GM23248 (cell line): ENCODE measurements at regions not wholly inside any gene's neighbourhood (a gene's known extent, or its start where the extent isn't known, plus 50 kb on each side); places are given as distances from the start of the nearest gene placed in this dataset.

Source experiments
- DNase-seq: peaks from one replicate; pipeline ENCODE4 v3.0.0-alpha.2; 2015
- H2AFZ ChIP-seq: fragments of 200-600 bp; sonication (generic); 2 replicates; pipeline ENCODE4 v1.6.1; 2016; ENCODE audit warnings: antibody characterized with exemption
- H3F3A ChIP-seq: fragments of 200-600 bp; sonication (generic); 2 replicates; pipeline ENCODE4 v1.6.1; 2016; ENCODE audit warnings: mild to moderate bottlenecking, antibody characterized with exemption, mixed run types; ENCODE audit not compliant: insufficient read depth
- H3K27ac ChIP-seq: fragments of 200-600 bp; sonication (generic); 2 replicates; pipeline ENCODE4 v1.5.1; 2016; ENCODE audit warnings: mild to moderate bottlenecking
- H3K27me3 ChIP-seq: fragments of 200-600 bp; sonication (generic); replicated peaks from 2 replicates; pipeline ENCODE4 v1.6.1; 2016; ENCODE audit warnings: mild to moderate bottlenecking; ENCODE audit not compliant: insufficient read depth
- H3K36me3 ChIP-seq: fragments of 200-600 bp; sonication (generic); 2 replicates; pipeline ENCODE4 v1.6.1; 2016; ENCODE audit warnings: low read depth, mild to moderate bottlenecking
- H3K4me1 ChIP-seq: fragments of 200-600 bp; sonication (generic); 2 replicates; pipeline ENCODE4 v1.6.1; 2016; ENCODE audit warnings: mild to moderate bottlenecking; ENCODE audit not compliant: insufficient read depth
- H3K4me2 ChIP-seq: fragments of 200-600 bp; sonication (generic); one replicate; pipeline ENCODE4 v1.6.1; 2016; ENCODE audit warnings: mild to moderate bottlenecking; ENCODE audit not compliant: unreplicated experiment
- H3K4me3 ChIP-seq: fragments of 200-600 bp; sonication (generic); 2 replicates; pipeline ENCODE4 v1.5.1; 2016; ENCODE audit warnings: mild to moderate bottlenecking
- H3K79me2 ChIP-seq: fragments of 200-600 bp; sonication (generic); 2 replicates; pipeline ENCODE4 v1.6.1; 2016; ENCODE audit warnings: mild to moderate bottlenecking; ENCODE audit not compliant: insufficient read depth
- H3K9ac ChIP-seq: fragments of 200-600 bp; sonication (generic); 2 replicates; pipeline ENCODE4 v1.6.1; 2016; ENCODE audit warnings: mild to moderate bottlenecking
- H3K9me2 ChIP-seq: fragments of 200-600 bp; sonication (generic); 2 replicates; pipeline ENCODE4 v1.6.1; 2016; ENCODE audit warnings: mixed run types, mild to moderate bottlenecking, moderate library complexity; ENCODE audit not compliant: insufficient read depth
- H3K9me3 ChIP-seq: fragments of 200-600 bp; sonication (generic); one replicate; pipeline ENCODE4 v1.6.1; 2017; ENCODE audit warnings: low read depth
- H4K20me1 ChIP-seq: fragments of 200-600 bp; sonication (generic); 2 replicates; pipeline ENCODE4 v1.6.0; 2016; ENCODE audit not compliant: insufficient read depth
- EZH2 ChIP-seq: fragments of 200-600 bp; sonication (generic); IDR thresholded peaks from 2 replicates; pipeline ENCODE4 v1.6.1; 2018; ENCODE audit warnings: antibody characterized with exemption, mild to moderate bottlenecking; ENCODE audit not compliant: insufficient read depth, poor library complexity, severe bottlenecking
- EZH2phosphoT487 ChIP-seq: fragments of 200-600 bp; sonication (generic); IDR thresholded peaks from 2 replicates; pipeline ENCODE4 v1.6.1; 2018; ENCODE audit warnings: antibody characterized with exemption, moderate library complexity, mild to moderate bottlenecking, low read depth; ENCODE audit not compliant: insufficient read depth
- WGBS, 2 experiments: methylation state at CpG; one replicate each; pipeline ENCODE4 v1.1.6; 2015 to 2017; ENCODE audit warnings: low lambda C conversion rate in 2 of 2, low coverage in 1 of 2; ENCODE audit errors: missing lambda C conversion rate in 2 of 2; 5-methylcytosine and 5-hydroxymethylcytosine counted together
- in situ Hi-C: fragments of 300-500 bp; cut with MboI; formaldehyde crosslinking; loops from 2 replicates; pipeline ENCODE4 v1.15.0; 2020

GRCh38 chr7:131880078-131880477 lies 323.6 kb upstream of the PODXL start:
- Histone ChIP-seq H3K9ac (no peak overlapping the region), H4K20me1 (no peaks in the 10 kb centered on the region), H3F3A (no peaks in the 10 kb centered on the region), H3K9me2 (no peaks in the 10 kb centered on the region), H3K4me2 (no peak overlapping the region), H3K79me2 (no peaks in the 10 kb centered on the region), H3K27me3 (peaks cover 5% of the 10 kb centered on the region), H3K4me3 (no peak overlapping the region), H3K4me1 (no peaks in the 10 kb centered on the region), H2AFZ (no peak overlapping the region), H3K27ac (no peak overlapping the region), H3K9me3 (no peaks in the 10 kb centered on the region), H3K36me3 (no peaks in the 10 kb centered on the region)
- in situ Hi-C loops = no loop called here
- WGBS, 2 experiments = 27 to 65% methylated on average over 2 of the region's 2 CpGs
- TF ChIP-seq EZH2 (no peak), EZH2phosphoT487 (no peak)
- DNase-seq = no peak

- H3K9me2 ChIP-seq = no peaks in the 10 kb centered on the region
- no peaks in the 10 kb centered on the region for H3K4me1 ChIP-seq
- H2AFZ ChIP-seq = no peak overlapping the region
- no peaks in the 10 kb centered on the region for H4K20me1 ChIP-seq
- H3K9ac ChIP-seq = no peak overlapping the region
- no peak for DNase-seq
- peaks cover 5% of the 10 kb centered on the region for H3K27me3 ChIP-seq
- no peak overlapping the region for H3K27ac ChIP-seq
- H3F3A ChIP-seq = no peaks in the 10 kb centered on the region
- H3K9me3 ChIP-seq = no peaks in the 10 kb centered on the region
- no peaks in the 10 kb centered on the region for H3K36me3 ChIP-seq
- no peak for TF ChIP-seq EZH2
- TF ChIP-seq EZH2phosphoT487 = no peak
- WGBS, 2 experiments = 71 to 74% methylated on average over 4 of the region's 4 CpGs
- no peak overlapping the region for H3K4me2 ChIP-seq
- no peaks in the 10 kb centered on the region for H3K79me2 ChIP-seq
- in situ Hi-C loops = no loop called here
- no peak overlapping the region for H3K4me3 ChIP-seq
These were observed 323.0 kb upstream of the PODXL start for GRCh38 chr7:131879424-131879823.

- H3K9me3 ChIP-seq = no peaks in the 10 kb centered on the region
- WGBS, 2 experiments = 52 to 53% methylated on average over 2 of the region's 2 CpGs
- no peaks in the 10 kb centered on the region for H3K36me3 ChIP-seq
- H2AFZ ChIP-seq = no peak overlapping the region
- TF ChIP-seq EZH2phosphoT487 (no peak), EZH2 (no peak)
- no peak for DNase-seq
- no peak overlapping the region for H3K27ac ChIP-seq
- no peak overlapping the region for H3K9ac ChIP-seq
- H3K4me2 ChIP-seq = no peak overlapping the region
- no peaks in the 10 kb centered on the region for H4K20me1 ChIP-seq
- no peak overlapping the region for H3K4me3 ChIP-seq
- in situ Hi-C loops = no loop called here
- H3K27me3 ChIP-seq = peaks cover 5% of the 10 kb centered on the region
- H3F3A ChIP-seq = no peaks in the 10 kb centered on the region
- no peaks in the 10 kb centered on the region for H3K4me1 ChIP-seq
- no peaks in the 10 kb centered on the region for H3K79me2 ChIP-seq
- no peaks in the 10 kb centered on the region for H3K9me2 ChIP-seq
These were observed 322.3 kb upstream of the PODXL start for GRCh38 chr7:131878777-131879176.

- in situ Hi-C loops = no loop called here
- Histone ChIP-seq H3K36me3 (no peaks in the 10 kb centered on the region), H3K9ac (no peak overlapping the region), H3K9me2 (no peaks in the 10 kb centered on the region), H3K27ac (no peak overlapping the region), H2AFZ (no peak overlapping the region), H3F3A (no peaks in the 10 kb centered on the region), H3K4me3 (no peak overlapping the region), H3K9me3 (no peaks in the 10 kb centered on the region), H3K4me1 (no peaks in the 10 kb centered on the region), H3K27me3 (peaks cover 4% of the 10 kb centered on the region; the same call in 1 of the 2 replicates), H4K20me1 (no peaks in the 10 kb centered on the region), H3K4me2 (no peak overlapping the region), H3K79me2 (no peaks in the 10 kb centered on the region)
- 33 to 40% methylated on average over 6 of the region's 6 CpGs for WGBS, 2 experiments
- no peak for DNase-seq
- no peak for TF ChIP-seq EZH2phosphoT487
- TF ChIP-seq EZH2 = no peak
These were observed 317.2 kb upstream of the PODXL start for GRCh38 chr7:131873581-131873980.

- Histone ChIP-seq H3K9ac (no peak overlapping the region), H3K4me1 (no peaks in the 10 kb centered on the region), H3K4me3 (no peak overlapping the region), H3K27me3 (peaks cover 4% of the 10 kb centered on the region; the same call in 1 of the 2 replicates), H4K20me1 (no peaks in the 10 kb centered on the region), H3F3A (no peaks in the 10 kb centered on the region), H3K27ac (no peak overlapping the region), H3K36me3 (no peaks in the 10 kb centered on the region), H3K9me3 (no peaks in the 10 kb centered on the region), H3K9me2 (no peaks in the 10 kb centered on the region), H3K4me2 (no peak overlapping the region), H3K79me2 (no peaks in the 10 kb centered on the region), H2AFZ (no peak overlapping the region)
- DNase-seq = no peak
- WGBS, 2 experiments = 21 to 40% methylated on average over 1 of the region's 1 CpG
- in situ Hi-C loops = no loop called here
- TF ChIP-seq EZH2 (no peak), EZH2phosphoT487 (no peak)
These were observed 313.6 kb upstream of the PODXL start for GRCh38 chr7:131869986-131870385.
